GM12878 (cell line): ENCODE measurements at regions not wholly inside any gene's neighbourhood (a gene's known extent, or its start where the extent isn't known, plus 50 kb on each side); places are given as distances from the start of the nearest gene placed in this dataset.

Experiments used
- ATAC-seq: fragments of 200-7000 bp; cut with Tn5 transposase; 3 replicates; pipeline ENCODE4 v1.9.1; 2020; ENCODE audit warnings: mild to moderate bottlenecking, moderate library complexity
- BruUV-seq: library from RNA; stranded (reverse); fragments of 400-500 nt; replicated peaks from 2 replicates; lab custom pipeline; 2021; lab: Mats Ljungman, UMichigan
- CTCF ChIA-PET: fragments of 300-600 bp; sonication (Branson Sonifier 250); formaldehyde crosslinking; extraction: SDS; loops from one replicate; lab custom pipeline; 2021; ENCODE audit warnings: inconsistent platforms; lab: Yijun Ruan, JAX
- POLR2A ChIA-PET: fragments of 350-600 bp; formaldehyde crosslinking; extraction: SDS; loops from one replicate; lab custom pipeline; 2021; ENCODE audit warnings: inconsistent platforms; lab: Charles Lee
- RAD21 ChIA-PET: fragments of 300-600 bp; sonication (Branson Sonifier 250); formaldehyde crosslinking; loops from one replicate; lab custom pipeline; 2023; ENCODE audit warnings: antibody characterized with exemption; ENCODE audit not compliant: unreplicated experiment; lab: Charles Lee
- SMC1A ChIA-PET: fragments of 300-600 bp; sonication (Branson Sonifier 250); formaldehyde crosslinking; loops from one replicate; lab custom pipeline; 2023; ENCODE audit not compliant: unreplicated experiment, uncharacterized antibody; lab: Charles Lee
- DNase-seq: peaks from one replicate; pipeline ENCODE4 v3.0.0-alpha.2; 2011; ENCODE audit warnings: low read depth, low spot score
- FAIRE-seq: peaks from 3 replicates; lab custom pipeline; 2011; peaks lifted over from hg19 to GRCh38; lab: Jason Lieb, UNC
- H2AFZ ChIP-seq: 2 replicates; pipeline ENCODE4 v1.6.0; 2011; ENCODE audit warnings: low read depth, low read length, control low read depth; ENCODE audit not compliant: control insufficient read depth
- H3K27ac ChIP-seq: 2 replicates; pipeline ENCODE4 v1.5.1; 2011; ENCODE audit warnings: control low read depth; ENCODE audit not compliant: control insufficient read depth, insufficient read depth
- H3K27me3 ChIP-seq, 2 experiments: replicated peaks in 1 of 2; 2 replicates each; pipeline versions ENCODE4 v1.6.0 to v1.6.1; 2011; ENCODE audit warnings: low read length in 1 of 2; ENCODE audit not compliant: control insufficient read depth in 2 of 2, insufficient read depth in 2 of 2
- H3K36me3 ChIP-seq, 2 experiments: 2 replicates each; pipeline ENCODE4 v1.5.1; 2011; ENCODE audit warnings: low read length in 1 of 2; ENCODE audit not compliant: control insufficient read depth in 2 of 2, insufficient read depth in 2 of 2
- H3K4me1 ChIP-seq: 2 replicates; pipeline ENCODE4 v1.6.1; 2011; ENCODE audit warnings: mild to moderate bottlenecking, low read length, moderate library complexity, mixed read lengths; ENCODE audit not compliant: control insufficient read depth, insufficient read depth
- H3K4me2 ChIP-seq: 2 replicates; pipeline ENCODE4 v1.6.0; 2011; ENCODE audit warnings: control low read depth; ENCODE audit not compliant: control insufficient read depth, insufficient read depth
- H3K4me3 ChIP-seq: fragments of 200-600 bp; sonication (generic); 2 replicates; pipeline ENCODE4 v1.5.1; 2016
- H3K79me2 ChIP-seq: 2 replicates; pipeline ENCODE4 v1.6.0; 2011; ENCODE audit warnings: low read length; ENCODE audit not compliant: control insufficient read depth, insufficient read depth
- H3K9ac ChIP-seq: 2 replicates; pipeline ENCODE4 v1.8.0; 2011; ENCODE audit warnings: low read length, control low read depth, mixed read lengths; ENCODE audit not compliant: control insufficient read depth, insufficient read depth
- H3K9me3 ChIP-seq: replicated peaks from 3 replicates; pipeline ENCODE4 v1.5.1; 2011; ENCODE audit warnings: mild to moderate bottlenecking, low read length; ENCODE audit not compliant: control insufficient read depth, insufficient read depth
- H4K20me1 ChIP-seq: 2 replicates; pipeline ENCODE4 v1.6.0; 2011; ENCODE audit not compliant: control insufficient read depth, insufficient read depth
- ATF7 ChIP-seq: fragments of 450-650 bp; IDR thresholded peaks from 2 replicates; pipeline ENCODE4 v1.6.1; 2016; ENCODE audit warnings: low read depth, mild to moderate bottlenecking
- CHD2 ChIP-seq: IDR thresholded peaks from 2 replicates; pipeline ENCODE4 v1.6.1; 2011; ENCODE audit warnings: low read depth, low read length, improper control_type of control experiment, borderline replicate concordance
- DPF2 ChIP-seq: fragments of 450-650 bp; IDR thresholded peaks from 2 replicates; pipeline ENCODE4 v1.6.1; 2017; ENCODE audit warnings: mild to moderate bottlenecking
- ETV6 ChIP-seq, 2 experiments: fragments of 450-650 bp in 1 of 2; IDR thresholded peaks in 1 of 2; conservative IDR thresholded peaks in 1 of 2; 2 replicates each; pipeline ENCODE4 v1.6.1; 2014; ENCODE audit warnings: antibody characterized with exemption in 1 of 2, borderline replicate concordance in 1 of 2, low read depth in 1 of 2, mild to moderate bottlenecking in 1 of 2, moderate library complexity in 1 of 2
- HDAC6 ChIP-seq: fragments of 200-600 bp; sonication (generic); IDR thresholded peaks from one replicate; pipeline ENCODE4 v1.8.0; 2017; ENCODE audit warnings: antibody characterized with exemption; ENCODE audit not compliant: unreplicated experiment
- KLF5 ChIP-seq: fragments of 450-650 bp; IDR thresholded peaks from 2 replicates; pipeline ENCODE4 v1.6.1; 2014; ENCODE audit warnings: mild to moderate bottlenecking; ENCODE audit not compliant: partially characterized antibody
- NBN ChIP-seq: fragments of 450-650 bp; IDR thresholded peaks from 2 replicates; pipeline ENCODE4 v1.6.1; 2016
- PML ChIP-seq: IDR thresholded peaks from 2 replicates; pipeline ENCODE4 v1.6.1; 2012; ENCODE audit warnings: low read length, inconsistent platforms
- SMAD1 ChIP-seq: fragments of 450-650 bp; IDR thresholded peaks from 2 replicates; pipeline ENCODE4 v1.6.1; 2018; ENCODE audit warnings: mild to moderate bottlenecking, low read depth; ENCODE audit not compliant: partially characterized antibody
- SUPT20H ChIP-seq: IDR thresholded peaks from 2 replicates; pipeline ENCODE4 v1.6.1; 2011; ENCODE audit warnings: low read depth, mild to moderate bottlenecking, low read length, moderate library complexity, borderline replicate concordance; ENCODE audit not compliant: control insufficient read depth
- ZBED1 ChIP-seq: IDR thresholded peaks from 2 replicates; pipeline ENCODE4 v1.6.1; 2016; ENCODE audit warnings: borderline replicate concordance
- WGBS: methylation state at CpG from one replicate; pipeline ENCODE4 v1.1.6; 2016; ENCODE audit warnings: low lambda C conversion rate; ENCODE audit not compliant: insufficient replicate concordance, insufficient coverage; ENCODE audit errors: missing lambda C conversion rate; 5-methylcytosine and 5-hydroxymethylcytosine counted together
- in situ Hi-C: fragments of 300-500 bp; cut with MboI; formaldehyde crosslinking; loops from 9 replicates; pipeline ENCODE4 v1.14.3; 2018; ENCODE audit warnings: mixed read lengths
- intact Hi-C: fragments of 100-400 bp; cut with micrococcal nuclease; formaldehyde crosslinking; loops from one replicate; pipeline ENCODE4 v1.14.2; 2022; ENCODE audit not compliant: unreplicated experiment
- TF ChIP-seq, protein P1 (sequence below): IDR thresholded peaks from 2 replicates; pipeline ENCODE4 v1.6.1; 2012; ENCODE audit warnings: low read depth, low read length, improper control_type of control experiment
- TF ChIP-seq, protein P2 (sequence below): fragments of 450-650 bp; IDR thresholded peaks from 2 replicates; pipeline ENCODE4 v1.6.1; 2017; ENCODE audit warnings: mild to moderate bottlenecking, moderate library complexity
- TF ChIP-seq, protein P3 (sequence below): fragments of 450-650 bp; IDR thresholded peaks from 2 replicates; pipeline ENCODE4 v1.6.1; 2017; ENCODE audit warnings: mild to moderate bottlenecking, moderate library complexity

DNA sequence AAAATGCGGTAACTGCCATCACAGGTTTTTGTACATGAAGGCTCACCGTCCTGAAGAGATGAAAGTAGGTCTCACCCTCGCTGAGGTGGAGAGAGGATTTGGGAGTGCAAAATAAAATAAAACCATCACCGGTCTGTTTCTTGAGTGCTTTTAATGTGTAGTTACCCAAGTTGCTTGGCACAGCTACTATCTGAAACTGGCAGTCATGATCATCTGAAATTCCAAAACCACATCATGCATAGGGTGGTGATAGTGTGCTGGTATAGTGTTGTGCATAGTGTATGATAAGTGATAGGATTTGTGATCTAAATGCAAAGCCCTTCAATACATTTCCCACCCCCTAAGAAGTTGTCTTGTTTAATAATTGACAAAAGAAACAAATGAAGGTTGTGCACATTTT is 381.3 kb downstream of the DMRT2 start:
- DNase-seq (no peak), ATAC-seq (no peak), FAIRE-seq (no peak)
- Histone ChIP-seq H3K4me3 (no peak overlapping the region), H4K20me1 (no peaks in the 10 kb centered on the region), H3K27me3 (no peaks in the 10 kb centered on the region), H3K79me2 (no peaks in the 10 kb centered on the region), H3K27ac (no peak overlapping the region), H3K4me2 (no peak overlapping the region), H3K9me3 (no peaks in the 10 kb centered on the region), H3K9ac (no peak overlapping the region), H3K4me1 (no peaks in the 10 kb centered on the region), H3K36me3 (no peaks in the 10 kb centered on the region), H2AFZ (no peak overlapping the region)
- CTCF ChIA-PET: interaction anchor here (1.0 to 4.0 kb wide), 3 partner anchors 29 to 422 kb away, joined by 3 to 24 read pairs (median 8); no protein-coding TSS in a partner anchor
- BruUV-seq: no TSS peak
- intact Hi-C loops: loop anchor here (10.0 kb wide), 1 partner anchor 157 kb away; no protein-coding TSS in a partner anchor
- SMC1A ChIA-PET: interaction anchor here (0.6 to 3.3 kb wide), 7 partner anchors 9 to 413 kb away, joined by 3 to 14 read pairs (median 4); no protein-coding TSS in a partner anchor
- in situ Hi-C loops: no loop called here
- RAD21 ChIA-PET: no interaction called here
- WGBS: 67% methylated on average over 4 of the region's 4 CpGs
- POLR2A ChIA-PET: no interaction called here
- TF ChIP-seq, protein P1, sequence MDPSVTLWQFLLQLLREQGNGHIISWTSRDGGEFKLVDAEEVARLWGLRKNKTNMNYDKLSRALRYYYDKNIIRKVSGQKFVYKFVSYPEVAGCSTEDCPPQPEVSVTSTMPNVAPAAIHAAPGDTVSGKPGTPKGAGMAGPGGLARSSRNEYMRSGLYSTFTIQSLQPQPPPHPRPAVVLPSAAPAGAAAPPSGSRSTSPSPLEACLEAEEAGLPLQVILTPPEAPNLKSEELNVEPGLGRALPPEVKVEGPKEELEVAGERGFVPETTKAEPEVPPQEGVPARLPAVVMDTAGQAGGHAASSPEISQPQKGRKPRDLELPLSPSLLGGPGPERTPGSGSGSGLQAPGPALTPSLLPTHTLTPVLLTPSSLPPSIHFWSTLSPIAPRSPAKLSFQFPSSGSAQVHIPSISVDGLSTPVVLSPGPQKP: no peak
- no peak for TF ChIP-seq CHD2
- TF ChIP-seq SUPT20H: no peak
- TF ChIP-seq KLF5: no peak
- no peak for TF ChIP-seq ZBED1
- TF ChIP-seq, protein P2, sequence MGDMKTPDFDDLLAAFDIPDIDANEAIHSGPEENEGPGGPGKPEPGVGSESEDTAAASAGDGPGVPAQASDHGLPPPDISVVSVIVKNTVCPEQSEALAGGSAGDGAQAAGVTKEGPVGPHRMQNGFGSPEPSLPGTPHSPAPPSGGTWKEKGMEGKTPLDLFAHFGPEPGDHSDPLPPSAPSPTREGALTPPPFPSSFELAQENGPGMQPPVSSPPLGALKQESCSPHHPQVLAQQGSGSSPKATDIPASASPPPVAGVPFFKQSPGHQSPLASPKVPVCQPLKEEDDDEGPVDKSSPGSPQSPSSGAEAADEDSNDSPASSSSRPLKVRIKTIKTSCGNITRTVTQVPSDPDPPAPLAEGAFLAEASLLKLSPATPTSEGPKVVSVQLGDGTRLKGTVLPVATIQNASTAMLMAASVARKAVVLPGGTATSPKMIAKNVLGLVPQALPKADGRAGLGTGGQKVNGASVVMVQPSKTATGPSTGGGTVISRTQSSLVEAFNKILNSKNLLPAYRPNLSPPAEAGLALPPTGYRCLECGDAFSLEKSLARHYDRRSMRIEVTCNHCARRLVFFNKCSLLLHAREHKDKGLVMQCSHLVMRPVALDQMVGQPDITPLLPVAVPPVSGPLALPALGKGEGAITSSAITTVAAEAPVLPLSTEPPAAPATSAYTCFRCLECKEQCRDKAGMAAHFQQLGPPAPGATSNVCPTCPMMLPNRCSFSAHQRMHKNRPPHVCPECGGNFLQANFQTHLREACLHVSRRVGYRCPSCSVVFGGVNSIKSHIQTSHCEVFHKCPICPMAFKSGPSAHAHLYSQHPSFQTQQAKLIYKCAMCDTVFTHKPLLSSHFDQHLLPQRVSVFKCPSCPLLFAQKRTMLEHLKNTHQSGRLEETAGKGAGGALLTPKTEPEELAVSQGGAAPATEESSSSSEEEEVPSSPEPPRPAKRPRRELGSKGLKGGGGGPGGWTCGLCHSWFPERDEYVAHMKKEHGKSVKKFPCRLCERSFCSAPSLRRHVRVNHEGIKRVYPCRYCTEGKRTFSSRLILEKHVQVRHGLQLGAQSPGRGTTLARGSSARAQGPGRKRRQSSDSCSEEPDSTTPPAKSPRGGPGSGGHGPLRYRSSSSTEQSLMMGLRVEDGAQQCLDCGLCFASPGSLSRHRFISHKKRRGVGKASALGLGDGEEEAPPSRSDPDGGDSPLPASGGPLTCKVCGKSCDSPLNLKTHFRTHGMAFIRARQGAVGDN: no peak
- TF ChIP-seq ATF7: no peak
- TF ChIP-seq SMAD1: no peak
- TF ChIP-seq, protein P3, sequence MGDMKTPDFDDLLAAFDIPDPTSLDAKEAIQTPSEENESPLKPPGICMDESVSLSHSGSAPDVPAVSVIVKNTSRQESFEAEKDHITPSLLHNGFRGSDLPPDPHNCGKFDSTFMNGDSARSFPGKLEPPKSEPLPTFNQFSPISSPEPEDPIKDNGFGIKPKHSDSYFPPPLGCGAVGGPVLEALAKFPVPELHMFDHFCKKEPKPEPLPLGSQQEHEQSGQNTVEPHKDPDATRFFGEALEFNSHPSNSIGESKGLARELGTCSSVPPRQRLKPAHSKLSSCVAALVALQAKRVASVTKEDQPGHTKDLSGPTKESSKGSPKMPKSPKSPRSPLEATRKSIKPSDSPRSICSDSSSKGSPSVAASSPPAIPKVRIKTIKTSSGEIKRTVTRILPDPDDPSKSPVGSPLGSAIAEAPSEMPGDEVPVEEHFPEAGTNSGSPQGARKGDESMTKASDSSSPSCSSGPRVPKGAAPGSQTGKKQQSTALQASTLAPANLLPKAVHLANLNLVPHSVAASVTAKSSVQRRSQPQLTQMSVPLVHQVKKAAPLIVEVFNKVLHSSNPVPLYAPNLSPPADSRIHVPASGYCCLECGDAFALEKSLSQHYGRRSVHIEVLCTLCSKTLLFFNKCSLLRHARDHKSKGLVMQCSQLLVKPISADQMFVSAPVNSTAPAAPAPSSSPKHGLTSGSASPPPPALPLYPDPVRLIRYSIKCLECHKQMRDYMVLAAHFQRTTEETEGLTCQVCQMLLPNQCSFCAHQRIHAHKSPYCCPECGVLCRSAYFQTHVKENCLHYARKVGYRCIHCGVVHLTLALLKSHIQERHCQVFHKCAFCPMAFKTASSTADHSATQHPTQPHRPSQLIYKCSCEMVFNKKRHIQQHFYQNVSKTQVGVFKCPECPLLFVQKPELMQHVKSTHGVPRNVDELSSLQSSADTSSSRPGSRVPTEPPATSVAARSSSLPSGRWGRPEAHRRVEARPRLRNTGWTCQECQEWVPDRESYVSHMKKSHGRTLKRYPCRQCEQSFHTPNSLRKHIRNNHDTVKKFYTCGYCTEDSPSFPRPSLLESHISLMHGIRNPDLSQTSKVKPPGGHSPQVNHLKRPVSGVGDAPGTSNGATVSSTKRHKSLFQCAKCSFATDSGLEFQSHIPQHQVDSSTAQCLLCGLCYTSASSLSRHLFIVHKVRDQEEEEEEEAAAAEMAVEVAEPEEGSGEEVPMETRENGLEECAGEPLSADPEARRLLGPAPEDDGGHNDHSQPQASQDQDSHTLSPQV: no peak
- TF ChIP-seq HDAC6: no peak
- no peak for TF ChIP-seq ETV6 (conservative IDR thresholded peaks at IDR 0.05 in 1 of 2, IDR thresholded peaks at IDR 0.05 in 1 of 2; ENCODE audit: borderline replicate concordance in 1 of 2, low read depth in 1 of 2)
- no peak for TF ChIP-seq DPF2
- TF ChIP-seq NBN: no peak
- TF ChIP-seq PML: no peak
